HG03460 (cell line): ENCODE measurements at regions not wholly inside any gene's neighbourhood (a gene's known extent, or its start where the extent isn't known, plus 50 kb on each side); places are given as distances from the start of the nearest gene placed in this dataset.

Experiments used
- ATAC-seq: cut with Tn5 transposase; IDR thresholded peaks from one replicate; pipeline ENCODE4 v1.9.1; 2021; ENCODE audit not compliant: unreplicated experiment

DNA sequence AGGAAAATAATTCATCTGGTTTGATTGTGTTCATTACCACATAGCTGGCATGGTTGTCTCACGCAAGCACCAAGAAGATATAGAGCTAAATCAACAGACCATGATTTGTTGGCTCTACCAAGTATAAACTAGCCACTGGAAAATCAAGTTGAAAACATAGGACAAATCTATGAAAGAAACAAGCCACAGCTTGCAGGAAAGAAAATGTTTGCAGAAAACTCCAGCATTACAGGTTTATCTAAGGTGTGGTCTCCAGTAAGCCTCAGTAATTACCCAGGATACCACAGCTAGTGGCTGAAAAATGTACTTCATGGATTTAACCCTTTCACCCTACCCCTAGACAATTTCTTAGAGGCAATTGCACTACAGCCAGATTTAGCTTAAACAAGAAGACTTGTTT is 340.6 kb downstream of the SOX2 start:
- no peak for ATAC-seq

DNA sequence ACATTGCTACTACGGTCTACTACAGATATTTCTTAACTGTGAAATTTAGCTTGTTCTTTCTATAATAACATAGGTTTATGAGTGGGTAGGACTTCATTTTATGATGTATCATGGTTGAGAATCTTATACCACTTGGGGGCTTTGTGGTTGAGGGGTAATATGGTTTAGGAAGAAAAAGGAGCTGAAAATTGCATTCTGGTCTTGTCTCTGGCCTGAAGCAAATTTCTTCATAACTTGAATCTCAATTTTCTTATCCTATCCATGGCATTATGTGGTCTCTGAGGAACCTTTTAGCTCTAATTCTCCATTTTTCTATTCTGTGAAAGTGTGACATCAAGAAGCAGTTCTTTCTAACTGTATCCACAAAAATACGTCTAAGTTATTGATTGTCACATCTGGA is 341.0 kb downstream of the SOX2 start:
- ATAC-seq = no peak

DNA sequence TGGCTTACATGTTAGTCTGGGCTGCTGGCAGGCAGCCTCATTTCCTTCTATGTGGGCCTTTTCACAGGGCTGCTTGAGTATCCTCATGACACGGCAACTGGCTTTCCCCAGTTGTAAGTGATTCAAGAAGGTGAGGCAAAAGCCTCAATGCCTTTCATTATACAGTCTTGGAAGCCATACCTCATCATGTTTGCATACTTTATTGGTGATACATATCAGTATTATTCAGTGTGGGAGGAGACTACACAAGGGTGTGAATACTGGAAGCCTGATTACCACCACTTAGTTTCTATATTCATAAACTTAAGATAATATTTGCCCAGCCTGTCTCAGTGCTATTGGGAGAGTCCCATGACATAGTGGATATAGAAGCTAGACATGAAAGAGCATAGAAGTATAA is 346.8 kb downstream of the SOX2 start:
- ATAC-seq = no peak

DNA sequence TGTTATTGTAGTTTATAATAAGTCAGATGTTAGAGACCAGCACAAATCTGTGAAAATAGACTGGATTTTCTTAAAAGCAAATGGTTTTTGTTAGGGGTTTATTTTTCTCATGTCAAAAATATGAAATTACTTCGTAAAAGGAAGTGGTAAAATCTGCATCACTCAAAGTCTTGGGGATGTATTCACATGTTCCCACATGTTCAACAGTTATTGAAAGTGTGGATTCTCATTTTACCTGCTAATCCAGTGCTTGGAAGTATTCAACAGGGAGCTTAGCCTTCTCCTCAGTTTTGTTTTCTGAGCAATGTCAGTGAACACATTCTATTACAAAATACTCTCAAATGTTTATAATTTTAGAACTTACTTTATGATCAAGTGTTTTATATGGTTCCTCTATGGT is 352.0 kb downstream of the SOX2 start:
- ATAC-seq = no peak

DNA sequence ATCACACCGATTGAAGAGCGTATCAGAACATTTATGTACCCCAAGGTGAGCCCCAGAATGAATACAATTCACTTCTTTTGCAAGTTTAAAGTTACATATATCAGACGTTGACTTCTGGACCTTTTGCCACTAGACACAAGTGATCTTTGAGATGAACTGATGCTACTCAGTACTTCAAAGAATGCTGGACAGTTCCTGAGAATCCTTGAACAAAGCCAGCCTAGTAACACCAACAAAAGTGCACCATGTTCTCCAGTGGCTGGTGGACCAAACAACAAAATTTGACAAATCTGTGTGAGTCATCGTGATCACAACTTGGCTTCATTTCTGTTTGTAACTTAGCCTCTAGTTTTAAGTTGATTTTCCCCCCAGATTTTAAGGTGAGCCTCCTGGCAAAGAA is 355.7 kb downstream of the SOX2 start:
- ATAC-seq = no peak

DNA sequence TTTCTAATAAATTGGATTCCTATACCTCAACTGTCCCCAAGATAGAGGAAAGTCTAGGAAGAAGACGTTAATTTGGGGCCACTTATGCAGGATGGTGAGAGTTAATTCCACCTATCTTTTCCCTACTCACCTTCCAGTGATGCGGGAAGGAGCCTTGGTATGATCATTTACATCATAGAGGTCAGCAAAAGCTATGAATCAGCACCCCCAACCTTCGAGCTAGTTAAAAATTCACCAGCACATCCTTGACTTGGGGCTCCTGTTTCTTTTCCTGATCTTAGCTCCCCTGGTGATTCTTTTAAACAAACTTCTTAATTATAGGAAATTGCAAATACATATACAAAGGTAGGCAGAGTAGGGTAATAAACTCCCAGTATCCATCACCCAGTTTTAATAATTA is 366.6 kb downstream of the SOX2 start:
- ATAC-seq = no peak

DNA sequence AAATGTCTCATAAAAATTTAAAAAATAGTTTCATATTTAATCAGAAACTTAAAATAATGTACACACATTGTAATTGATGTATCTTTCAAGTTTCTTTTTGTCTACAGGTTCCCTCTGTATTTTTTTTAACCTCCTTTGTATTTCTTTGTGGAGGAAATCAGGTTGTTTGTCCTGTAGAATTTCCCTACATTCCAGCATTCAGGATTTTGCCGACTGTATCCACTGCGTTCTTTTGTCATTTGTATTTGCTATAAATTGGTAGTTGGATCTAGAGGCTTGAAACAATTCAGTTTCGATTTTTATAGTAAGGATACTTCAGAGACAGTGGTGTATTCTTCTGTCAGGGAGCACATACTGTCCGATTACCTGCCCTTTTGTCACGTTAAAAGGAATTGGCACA is 367.2 kb downstream of the SOX2 start:
- no peak for ATAC-seq

DNA sequence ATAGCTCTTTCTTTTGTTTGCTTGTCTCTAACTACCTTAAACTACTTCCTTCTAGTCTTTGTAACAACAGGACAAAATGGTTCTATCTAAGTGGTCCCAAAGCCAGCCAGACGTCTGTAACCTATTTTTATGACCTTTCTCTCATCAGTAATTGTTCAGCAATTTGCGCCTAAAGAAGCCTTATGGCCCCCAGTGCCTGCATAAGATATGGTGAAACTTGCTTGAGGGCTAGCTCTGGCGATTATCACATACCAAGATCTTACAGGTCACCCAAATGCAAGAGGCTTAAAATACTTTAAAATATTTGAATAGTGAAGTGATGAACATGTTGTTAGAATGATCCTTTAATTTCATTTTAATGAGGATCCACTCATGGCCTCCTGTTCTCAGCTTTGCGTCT is 369.4 kb downstream of the SOX2 start:
- ATAC-seq = no peak

DNA sequence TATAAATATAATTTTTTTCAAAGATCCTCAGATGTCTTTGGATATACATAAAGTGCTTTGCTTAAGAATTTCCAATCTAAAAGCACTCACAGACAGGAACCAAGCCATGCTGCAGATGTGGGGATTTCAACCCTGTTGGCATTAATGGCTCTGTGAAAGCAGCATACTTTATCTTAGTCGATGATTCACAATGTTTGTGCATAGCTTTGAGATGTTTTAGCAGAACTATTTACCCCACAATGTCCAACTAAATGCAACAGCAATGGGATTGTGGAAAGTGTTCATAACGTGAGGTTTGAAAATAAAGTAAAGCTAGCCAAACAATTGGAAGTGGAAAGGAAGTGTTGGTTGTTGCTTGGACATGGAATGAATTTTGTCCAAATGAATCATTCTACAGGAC is 371.4 kb downstream of the SOX2 start:
- ATAC-seq = no peak

DNA sequence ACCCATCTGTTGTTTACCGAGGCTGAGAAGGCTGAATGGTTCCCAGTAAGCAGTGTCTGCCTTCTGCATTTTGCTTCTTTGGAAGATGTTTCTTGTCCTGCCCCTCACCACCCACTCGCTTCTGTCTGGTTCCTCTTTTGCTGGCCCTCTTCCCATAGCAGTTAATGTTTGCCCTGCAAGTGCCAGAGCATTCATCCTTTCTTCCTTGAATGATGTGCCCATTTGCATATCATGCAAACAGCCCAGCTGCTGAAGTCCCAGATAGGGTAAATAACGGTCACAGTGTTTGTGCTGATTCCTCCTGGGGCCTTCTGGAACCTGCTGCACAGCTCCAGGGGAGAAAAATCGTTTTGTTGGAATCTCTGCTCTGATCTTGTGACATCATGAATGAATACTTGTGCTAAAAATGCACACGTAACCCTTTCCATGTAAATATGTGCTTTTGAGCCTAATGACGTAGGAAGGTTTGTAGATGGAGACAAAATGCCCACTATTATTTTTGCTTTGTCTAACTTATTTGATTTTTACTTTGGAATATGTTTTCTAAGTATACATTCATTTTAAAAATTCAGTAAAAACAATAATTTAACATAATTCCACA is 381.0 kb downstream of the SOX2 start:
- ATAC-seq = peak; percentile 62

DNA sequence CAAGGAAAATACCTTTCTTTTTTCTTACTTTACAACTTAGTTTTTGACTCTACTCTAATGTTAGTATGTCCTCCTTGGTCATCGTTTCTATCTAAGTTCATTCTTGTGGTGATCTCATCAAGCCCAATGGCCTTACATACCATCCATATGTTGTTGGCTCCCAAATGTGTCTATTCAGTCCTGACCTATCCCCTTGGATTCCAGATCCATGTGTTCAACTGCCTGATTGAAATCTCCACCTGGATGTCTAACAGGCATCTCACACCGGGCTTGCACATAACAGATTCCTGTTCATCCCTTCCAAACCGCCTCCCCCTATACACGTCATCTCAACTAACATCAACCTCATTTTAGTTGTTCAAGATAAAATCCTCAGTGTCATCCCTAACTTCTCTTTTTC is 382.6 kb downstream of the SOX2 start:
- no peak for ATAC-seq

DNA sequence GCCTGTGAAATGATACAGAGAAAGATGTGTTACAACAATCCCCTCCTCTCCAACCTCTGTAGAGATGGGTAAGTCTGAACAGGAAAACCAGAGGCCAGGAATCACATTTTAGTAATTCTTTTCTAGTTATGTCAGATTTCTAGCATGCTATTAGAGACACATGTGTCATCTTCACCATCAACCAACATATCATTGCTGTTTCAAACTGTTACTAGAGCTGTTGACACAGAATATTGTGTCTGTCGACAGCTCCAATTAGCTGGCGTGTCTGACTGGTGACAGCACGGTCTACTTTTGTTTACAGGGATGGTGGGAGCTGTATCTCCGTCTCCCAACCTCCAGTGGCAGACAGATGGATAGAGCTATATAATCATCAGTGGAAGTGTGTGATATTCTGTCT is 393.2 kb downstream of the SOX2 start:
- no peak for ATAC-seq

DNA sequence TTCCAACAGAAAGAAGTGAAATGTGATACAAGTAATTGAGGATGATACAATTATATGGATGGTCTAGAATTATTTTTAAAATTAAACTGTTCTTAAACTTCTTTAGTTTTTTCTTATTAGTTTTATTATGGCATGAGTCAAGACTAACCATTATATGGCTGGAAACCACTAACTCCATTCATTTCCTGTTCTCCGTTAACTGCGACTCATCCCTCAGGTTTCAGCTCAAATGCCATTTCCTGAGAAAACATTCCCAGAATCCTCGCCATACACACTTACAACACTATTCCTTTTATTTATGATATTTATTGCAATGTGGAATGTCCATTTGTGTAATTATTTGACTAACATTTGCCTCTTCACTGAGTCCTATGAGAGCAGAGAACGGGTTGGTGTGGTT is 394.1 kb downstream of the SOX2 start:
- no peak for ATAC-seq

DNA sequence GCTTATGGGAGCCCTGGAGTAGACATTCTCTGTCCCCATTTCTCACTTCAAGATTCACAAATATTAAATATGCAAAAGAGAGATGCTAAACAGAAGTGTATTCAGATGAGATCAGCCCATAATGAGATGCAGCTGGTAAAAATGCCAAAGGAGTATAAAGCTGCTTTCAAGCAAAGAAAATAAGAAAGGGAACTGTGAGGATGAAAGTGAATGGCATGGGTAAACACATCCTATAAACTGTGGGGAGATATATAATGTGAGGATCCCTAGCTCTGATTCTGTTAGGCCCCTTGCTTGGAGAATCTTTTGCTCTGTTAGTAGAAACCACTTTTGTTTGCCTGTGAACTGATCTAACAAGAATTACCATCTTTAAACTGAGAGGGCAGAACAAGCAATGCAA is 396.6 kb downstream of the SOX2 start:
- ATAC-seq = no peak

DNA sequence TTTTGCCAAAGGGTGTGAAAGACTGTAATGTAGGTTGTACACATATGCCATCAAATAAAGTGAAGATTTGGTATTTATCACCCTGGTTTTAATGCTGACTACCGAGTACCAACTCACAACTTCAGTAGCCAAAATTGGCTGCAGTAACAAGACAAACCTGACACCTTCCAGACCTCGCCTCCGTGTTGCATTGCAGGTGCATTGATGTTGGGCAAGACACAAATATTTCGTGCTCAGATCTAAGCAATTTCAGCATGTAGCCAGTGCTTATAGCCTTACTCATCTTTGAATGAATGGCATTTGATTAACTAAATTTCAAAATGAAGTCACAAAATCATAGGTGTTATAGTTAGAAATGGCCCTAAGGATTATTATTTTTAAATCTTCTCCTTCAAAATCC is 400.2 kb downstream of the SOX2 start:
- ATAC-seq = no peak

DNA sequence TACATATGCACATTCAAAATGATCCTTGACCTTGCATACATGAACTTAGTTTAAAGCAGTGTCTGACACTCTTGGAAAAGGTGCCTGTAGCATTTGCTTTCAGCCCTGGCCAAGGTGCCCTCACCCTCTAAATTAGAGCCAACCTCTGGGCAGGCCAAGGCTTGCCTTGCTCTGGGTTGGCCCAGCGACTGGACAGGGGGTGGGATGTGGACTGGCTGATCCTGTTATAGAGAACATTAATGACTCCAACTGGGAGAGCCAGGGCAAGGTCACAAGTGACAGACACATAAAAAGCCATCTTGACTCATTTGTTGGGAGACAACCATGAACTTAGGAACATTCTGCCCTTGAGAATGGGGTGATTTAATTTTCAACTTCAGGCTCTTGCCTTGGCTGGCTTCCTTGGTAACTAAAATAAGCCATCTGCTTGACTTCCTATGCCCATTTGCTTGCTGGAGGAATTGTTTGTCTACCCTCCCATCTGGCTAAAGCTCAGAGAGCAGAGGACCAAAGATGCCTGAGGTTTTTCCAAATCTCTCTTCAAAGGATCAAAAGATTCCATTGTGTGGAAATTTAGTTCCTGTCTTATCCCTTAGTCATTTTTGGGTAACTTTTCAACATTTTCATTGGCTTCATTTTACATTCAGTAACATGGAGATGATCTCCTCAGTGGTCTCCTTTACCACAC is 403.7 kb downstream of the SOX2 start:
- no peak for ATAC-seq

DNA sequence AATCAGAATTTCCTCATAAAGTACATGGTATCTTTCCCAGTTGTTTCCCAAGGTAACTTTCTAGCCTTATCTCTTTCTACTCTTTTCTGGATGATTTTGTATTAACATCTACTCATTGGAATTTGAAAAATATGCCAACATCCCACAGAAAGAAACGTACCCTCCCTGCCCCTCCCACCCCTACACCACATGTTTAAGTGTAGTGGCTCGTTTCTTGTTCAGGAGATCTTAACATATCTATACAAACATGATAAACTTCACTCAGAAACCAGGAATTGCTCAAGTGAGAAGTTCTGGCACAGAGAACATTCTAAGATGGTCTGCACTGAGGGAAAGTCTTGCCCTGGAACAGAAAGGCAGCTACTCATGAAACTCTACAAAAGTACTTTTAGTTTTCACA is 404.7 kb downstream of the SOX2 start:
- no peak for ATAC-seq

DNA sequence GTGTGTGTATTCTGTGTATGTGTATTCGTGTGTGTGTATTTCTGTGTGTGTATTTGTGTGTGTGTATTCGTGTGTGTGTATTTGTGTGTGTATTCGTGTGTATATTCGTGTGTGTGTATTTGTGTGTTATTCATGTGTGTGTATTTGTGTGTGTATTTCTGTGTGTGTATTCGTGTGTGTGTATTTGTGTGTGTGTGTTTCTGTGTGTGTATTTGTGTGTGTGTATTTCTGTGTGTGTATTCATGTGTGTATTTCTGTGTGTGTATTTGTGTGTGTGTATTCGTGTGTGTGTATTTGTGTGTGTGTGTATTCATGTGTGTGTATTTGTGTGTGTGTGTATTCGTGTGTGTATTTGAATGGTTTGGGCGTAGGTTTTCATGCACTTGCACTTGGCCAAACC is 405.4 kb downstream of the SOX2 start:
- ATAC-seq = no peak

DNA sequence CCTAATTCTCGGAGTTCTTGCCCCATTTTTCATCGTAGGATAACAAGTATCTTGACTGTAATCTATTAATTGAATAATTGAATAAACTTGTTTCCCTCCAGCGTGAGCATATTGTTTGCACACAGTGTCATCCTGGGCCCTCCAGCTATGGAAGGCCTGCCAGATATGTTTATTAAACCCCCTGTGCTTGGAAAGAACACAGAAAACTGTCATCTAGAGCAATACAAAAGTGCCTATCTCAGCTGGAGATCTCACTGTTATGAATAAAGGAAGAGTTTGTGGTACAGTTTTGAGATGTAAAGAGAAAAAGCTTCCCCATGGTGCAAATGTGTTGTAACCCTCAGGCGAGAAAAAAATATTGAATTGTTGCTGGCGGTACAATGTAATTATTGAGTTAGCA is 405.9 kb downstream of the SOX2 start:
- ATAC-seq = no peak

DNA sequence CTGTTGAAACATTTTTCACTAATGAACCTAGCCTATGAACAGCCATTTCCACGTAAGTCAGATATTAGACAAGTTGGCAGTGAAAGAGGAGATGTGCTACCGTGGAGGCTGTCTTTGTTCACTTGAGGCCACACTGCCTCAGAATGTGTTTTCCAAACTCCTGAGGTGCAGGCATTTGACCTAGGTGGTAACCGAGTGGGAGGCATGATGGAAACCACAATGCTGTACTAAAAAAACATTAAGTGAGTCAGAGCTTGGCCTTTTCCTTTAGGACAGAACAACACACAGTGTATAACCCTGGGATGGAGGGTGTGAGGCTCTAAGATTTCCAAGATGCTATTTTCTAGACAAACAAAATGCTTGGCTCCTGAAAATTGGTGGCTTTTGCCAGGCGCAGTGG is 406.3 kb downstream of the SOX2 start:
- ATAC-seq = no peak

DNA sequence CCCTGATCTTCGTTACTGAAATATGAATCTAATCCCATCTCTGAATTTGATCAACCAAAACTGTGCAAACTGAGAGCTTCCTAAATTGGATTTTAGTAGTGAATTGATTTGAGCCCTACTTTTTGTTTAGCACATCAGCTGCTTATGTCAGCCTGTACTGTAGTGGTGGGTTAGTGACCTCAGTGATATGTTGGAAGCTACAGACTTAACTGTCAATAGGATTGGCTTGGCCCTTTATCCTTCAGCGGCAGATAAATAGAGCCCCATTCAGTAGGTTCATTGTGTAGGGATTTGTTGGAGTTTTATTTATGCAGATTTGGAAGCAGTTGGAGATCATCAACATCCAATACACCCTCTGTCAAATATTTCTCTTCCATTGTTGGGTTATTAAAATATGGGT is 409.7 kb downstream of the SOX2 start:
- no peak for ATAC-seq

DNA sequence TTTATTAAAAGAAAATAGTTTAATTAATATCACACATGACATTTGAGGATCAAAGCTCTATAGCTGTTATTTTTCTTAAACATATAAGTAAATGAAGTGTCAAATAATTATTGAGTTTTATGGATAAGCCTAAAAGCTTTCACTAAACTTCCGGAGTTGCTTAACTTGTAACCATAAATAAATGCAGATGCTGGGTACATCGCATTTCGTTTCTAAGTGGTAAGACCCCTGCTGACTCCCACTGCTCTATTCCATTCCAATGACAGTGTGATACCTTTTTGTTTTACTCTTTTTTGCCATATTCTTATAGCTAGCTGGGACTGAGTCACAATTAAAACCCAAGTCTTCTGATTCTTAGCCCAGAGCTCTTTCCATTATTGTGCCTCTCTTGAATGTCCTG is 411.1 kb downstream of the SOX2 start:
- no peak for ATAC-seq

DNA sequence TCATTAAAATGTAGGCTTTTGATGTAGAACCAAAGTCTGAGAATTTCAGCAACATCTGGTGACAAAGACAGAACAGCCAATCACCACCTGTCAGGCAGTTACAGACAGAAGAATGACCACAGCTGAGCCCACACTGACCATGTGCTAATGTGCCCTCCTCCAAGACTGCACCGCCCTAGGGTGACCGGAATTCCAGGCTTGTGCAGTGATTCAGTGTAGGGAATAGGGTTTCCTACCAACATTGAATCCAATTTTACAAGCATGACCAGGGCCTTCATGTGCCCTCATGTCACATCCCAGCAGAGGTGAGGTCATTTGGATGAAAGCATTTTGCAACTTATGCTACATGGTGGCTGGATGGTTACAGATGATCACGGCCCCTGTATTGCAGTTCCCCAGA is 412.5 kb downstream of the SOX2 start:
- ATAC-seq = no peak
